C4-2B (cell line): ENCODE measurements at regions not wholly inside any gene's neighbourhood (a gene's known extent, or its start where the extent isn't known, plus 50 kb on each side); places are given as distances from the start of the nearest gene placed in this dataset.

Source experiments
- H3K27ac ChIP-seq: fragments of 450-650 bp; 2 replicates; pipeline ENCODE4 v1.5.1; 2017
- ZFX ChIP-seq: fragments of 450-650 bp; IDR thresholded peaks from 2 replicates; pipeline ENCODE4 v1.6.1; 2017
- TF ChIP-seq, protein P1 (sequence below): fragments of 450-650 bp; conservative IDR thresholded peaks from 2 replicates; pipeline ENCODE4 v1.5.1; 2017; ENCODE audit warnings: mild to moderate bottlenecking

GRCh38 chr1:208923456-208923855, 660.1 kb upstream of the CAMK1G start:
- H3K27ac ChIP-seq = no peak overlapping the region
- TF ChIP-seq, protein P1, sequence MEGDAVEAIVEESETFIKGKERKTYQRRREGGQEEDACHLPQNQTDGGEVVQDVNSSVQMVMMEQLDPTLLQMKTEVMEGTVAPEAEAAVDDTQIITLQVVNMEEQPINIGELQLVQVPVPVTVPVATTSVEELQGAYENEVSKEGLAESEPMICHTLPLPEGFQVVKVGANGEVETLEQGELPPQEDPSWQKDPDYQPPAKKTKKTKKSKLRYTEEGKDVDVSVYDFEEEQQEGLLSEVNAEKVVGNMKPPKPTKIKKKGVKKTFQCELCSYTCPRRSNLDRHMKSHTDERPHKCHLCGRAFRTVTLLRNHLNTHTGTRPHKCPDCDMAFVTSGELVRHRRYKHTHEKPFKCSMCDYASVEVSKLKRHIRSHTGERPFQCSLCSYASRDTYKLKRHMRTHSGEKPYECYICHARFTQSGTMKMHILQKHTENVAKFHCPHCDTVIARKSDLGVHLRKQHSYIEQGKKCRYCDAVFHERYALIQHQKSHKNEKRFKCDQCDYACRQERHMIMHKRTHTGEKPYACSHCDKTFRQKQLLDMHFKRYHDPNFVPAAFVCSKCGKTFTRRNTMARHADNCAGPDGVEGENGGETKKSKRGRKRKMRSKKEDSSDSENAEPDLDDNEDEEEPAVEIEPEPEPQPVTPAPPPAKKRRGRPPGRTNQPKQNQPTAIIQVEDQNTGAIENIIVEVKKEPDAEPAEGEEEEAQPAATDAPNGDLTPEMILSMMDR = no peak
- no peak for TF ChIP-seq ZFX

- TF ChIP-seq, protein P1 = no peak
- TF ChIP-seq ZFX = no peak
- H3K27ac ChIP-seq = no peak overlapping the region
These were observed 659.4 kb upstream of the CAMK1G start for GRCh38 chr1:208923946-208924720.

DNA sequence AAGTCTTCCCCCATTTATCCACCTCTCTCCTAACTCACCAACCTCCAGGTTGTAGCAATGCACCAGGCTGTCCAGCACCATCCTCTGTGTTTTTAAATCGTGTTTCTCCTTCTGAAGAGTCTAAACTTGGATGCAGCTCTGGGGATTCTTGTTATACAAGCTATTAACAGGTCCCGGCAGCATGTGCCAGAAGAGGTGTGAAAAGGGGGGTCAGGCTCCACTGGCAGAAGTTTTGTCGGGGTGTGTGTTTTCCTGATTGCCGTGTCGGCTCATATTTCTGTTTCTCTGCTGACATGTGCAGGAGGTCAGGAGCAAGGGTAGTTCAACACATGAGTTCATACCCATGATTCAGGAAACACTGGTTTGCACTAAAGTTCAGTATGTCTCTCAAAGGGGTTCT, 658.6 kb upstream of the CAMK1G start:
- no peak overlapping the region for H3K27ac ChIP-seq
- no peak for TF ChIP-seq ZFX
- TF ChIP-seq, protein P1 = no peak

- H3K27ac ChIP-seq = no peak overlapping the region
- TF ChIP-seq ZFX = no peak
- TF ChIP-seq, protein P1 = no peak
These were observed 655.0 kb upstream of the CAMK1G start for GRCh38 chr1:208928349-208929010.

GRCh38 chr1:208929575-208929974, 653.9 kb upstream of the CAMK1G start:
- TF ChIP-seq, protein P1 = no peak
- no peak for TF ChIP-seq ZFX
- no peak overlapping the region for H3K27ac ChIP-seq

DNA sequence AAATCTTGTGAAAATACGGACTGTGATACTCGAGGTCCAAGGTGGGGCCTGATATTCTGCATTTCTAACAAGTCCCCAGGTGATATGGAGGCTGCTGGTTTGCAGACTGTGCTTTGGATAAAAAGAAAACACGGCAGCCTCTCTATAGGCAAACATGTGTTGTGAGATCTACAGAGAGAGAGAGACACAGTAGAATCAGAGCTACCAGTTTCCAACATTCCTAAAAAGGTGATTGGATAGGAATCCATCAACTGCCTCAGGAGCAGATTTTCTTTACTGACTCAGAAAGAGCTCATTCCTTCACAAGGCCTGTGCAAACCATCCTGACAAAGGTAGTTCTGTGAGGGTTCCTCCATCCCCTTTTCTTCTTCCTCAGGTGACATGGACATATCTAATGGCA, 651.6 kb upstream of the CAMK1G start:
- TF ChIP-seq, protein P1 = no peak
- no peak for TF ChIP-seq ZFX
- H3K27ac ChIP-seq = no peak overlapping the region

DNA sequence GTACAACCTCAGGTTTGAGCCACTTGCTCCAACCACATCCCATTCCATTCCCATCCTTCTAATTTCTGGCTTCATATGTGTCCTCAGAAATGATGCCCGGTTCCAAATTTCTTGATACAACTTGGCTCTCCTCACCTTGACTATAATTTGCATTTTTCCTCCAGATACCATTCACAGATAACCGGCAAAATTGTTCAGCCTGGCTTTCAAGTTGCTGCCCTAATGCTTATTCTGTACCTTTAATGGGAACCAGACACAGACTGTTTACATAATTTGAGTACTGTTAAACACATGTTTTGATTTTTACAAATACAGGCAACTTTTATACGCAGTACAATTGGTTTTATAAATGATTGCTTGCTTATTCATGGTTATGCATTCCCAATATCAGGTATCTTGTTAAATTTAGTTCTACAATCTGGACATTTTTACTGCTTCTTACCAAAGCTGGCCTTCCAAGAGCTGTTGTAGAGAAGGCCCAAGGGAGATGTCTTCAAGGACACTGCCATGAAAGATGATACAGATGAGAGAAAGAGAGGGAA, 649.5 kb upstream of the CAMK1G start:
- H3K27ac ChIP-seq = no peak overlapping the region
- no peak for TF ChIP-seq ZFX
- TF ChIP-seq, protein P1 = no peak
